K562 (cell line): ENCODE measurements at regions not wholly inside any gene's neighbourhood (a gene's known extent, or its start where the extent isn't known, plus 50 kb on each side); places are given as distances from the start of the nearest gene placed in this dataset.

Experiments used
- ATAC-seq: fragments of 200-7000 bp; cut with Tn5 transposase; 3 replicates; pipeline ENCODE4 v1.9.1; 2020; ENCODE audit warnings: moderate library complexity
- BruUV-seq: library from RNA; stranded (reverse); fragments of 400-500 nt; replicated peaks from 2 replicates; lab custom pipeline; 2021; lab: Mats Ljungman, UMichigan
- CTCF ChIA-PET: fragments of 300-600 bp; formaldehyde crosslinking; extraction: SDS; loops from one replicate; lab custom pipeline; 2021; ENCODE audit warnings: low intra/inter-chr PET ratio; lab: Yijun Ruan, JAX
- POLR2A ChIA-PET: fragments of 300-600, 350-650 bp; sonication (Branson Sonifier 250); formaldehyde crosslinking; extraction: SDS; loops from one replicate; lab custom pipeline; 2021; ENCODE audit warnings: antibody characterized with exemption, inconsistent platforms; lab: Yijun Ruan, JAX
- DNase-seq, 4 experiments: peaks; one replicate each; pipeline versions ENCODE4 v3.0.0 to v3.0.0-alpha.2; 2011 to 2018; ENCODE audit warnings: low spot score in 3 of 4, mixed read lengths in 3 of 4; ENCODE audit errors: extremely low read depth in 1 of 4
- FAIRE-seq: peaks from 2 replicates; lab custom pipeline; 2011; peaks lifted over from hg19 to GRCh38; lab: Jason Lieb, UNC
- H2AFZ ChIP-seq: 2 replicates; pipeline ENCODE4 v1.6.0; 2011; ENCODE audit warnings: low read depth, low read length, control low read depth, inconsistent platforms
- H3K27ac ChIP-seq: fragments of 200-600 bp; 3 replicates; pipeline ENCODE4 v1.8.0; 2011; ENCODE audit warnings: low read depth, mild to moderate bottlenecking, control low read depth, inconsistent platforms, low read length, moderate library complexity, mixed read lengths; ENCODE audit errors: extremely low read depth
- H3K27me3 ChIP-seq, 2 experiments: fragments of 300-600 bp in 1 of 2; 2 replicates in 1 of 2; 3 replicates in 1 of 2; pipeline versions ENCODE4 v1.6.0 to v1.8.0; 2011; ENCODE audit warnings: inconsistent platforms in 2 of 2, low read length in 2 of 2, mild to moderate bottlenecking in 1 of 2, mixed read lengths in 1 of 2, moderate library complexity in 1 of 2; ENCODE audit not compliant: control insufficient read depth in 2 of 2, insufficient read depth in 2 of 2
- H3K36me3 ChIP-seq: fragments of 300-600 bp; 3 replicates; pipeline ENCODE4 v1.8.0; 2011; ENCODE audit warnings: mild to moderate bottlenecking, low read length, inconsistent platforms; ENCODE audit not compliant: control insufficient read depth, insufficient read depth
- H3K4me1 ChIP-seq, 2 experiments: fragments of 200-600 bp in 1 of 2; replicated peaks in 1 of 2; 2 replicates in 1 of 2; 3 replicates in 1 of 2; pipeline versions ENCODE4 v1.5.1 to v1.8.0; 2011; ENCODE audit warnings: inconsistent platforms in 2 of 2, low read length in 2 of 2, mild to moderate bottlenecking in 1 of 2, mixed read lengths in 1 of 2, moderate library complexity in 1 of 2; ENCODE audit not compliant: control insufficient read depth in 2 of 2, insufficient read depth in 2 of 2
- H3K4me2 ChIP-seq: 2 replicates; pipeline ENCODE4 v1.6.1; 2011; ENCODE audit warnings: low read length, control low read depth, inconsistent platforms, mixed read lengths; ENCODE audit not compliant: insufficient read depth
- H3K4me3 ChIP-seq: fragments of 200-600 bp; sonication (generic), shearing (Covaris generic); 2 replicates; pipeline ENCODE4 v1.5.1; 2016; ENCODE audit warnings: control low read depth, inconsistent platforms
- H3K79me2 ChIP-seq: fragments of 200-600 bp; 3 replicates; pipeline ENCODE4 v1.8.0; 2011; ENCODE audit warnings: low read length, inconsistent platforms; ENCODE audit not compliant: control insufficient read depth, insufficient read depth
- H3K9ac ChIP-seq, 2 experiments: 2 replicates each; pipeline versions ENCODE4 v1.6.0 to v1.6.1; 2011; ENCODE audit warnings: low read depth in 2 of 2, low read length in 2 of 2, control low read depth in 1 of 2, inconsistent platforms in 1 of 2, mild to moderate bottlenecking in 1 of 2, mixed read lengths in 1 of 2; ENCODE audit not compliant: insufficient read depth in 1 of 2
- H3K9me1 ChIP-seq: one replicate; pipeline ENCODE4 v1.6.0; 2011; ENCODE audit warnings: inconsistent platforms, mild to moderate bottlenecking, low read length, moderate library complexity; ENCODE audit not compliant: control insufficient read depth, insufficient read depth
- H3K9me3 ChIP-seq: replicated peaks from 2 replicates; pipeline ENCODE4 v1.5.1; 2011; ENCODE audit warnings: low read depth, low read length, inconsistent platforms; ENCODE audit not compliant: control insufficient read depth, insufficient read depth
- H4K20me1 ChIP-seq: replicated peaks from 2 replicates; pipeline ENCODE4 v1.6.1; 2011; ENCODE audit warnings: low read length, inconsistent platforms, mixed read lengths; ENCODE audit not compliant: control insufficient read depth, insufficient read depth
- CREB5 ChIP-seq: fragments of 250-450 bp; sonication (Bioruptor Pico); IDR thresholded peaks from 2 replicates; pipeline ENCODE4 v1.5.0; 2020; ENCODE audit warnings: mild to moderate bottlenecking
- E2F8 ChIP-seq: fragments of 450-650 bp; IDR thresholded peaks from 2 replicates; pipeline ENCODE4 v1.7.1; 2018; ENCODE audit warnings: mild to moderate bottlenecking, low read depth; ENCODE audit not compliant: partially characterized antibody
- NUFIP1 ChIP-seq: fragments of 450-650 bp; IDR thresholded peaks from 2 replicates; pipeline ENCODE4 v1.6.1; 2018; ENCODE audit not compliant: partially characterized antibody
- SMARCB1 ChIP-seq: IDR thresholded peaks from 2 replicates; pipeline ENCODE4 v1.6.1; 2011; ENCODE audit warnings: improper control_type of control experiment, low read depth; ENCODE audit not compliant: insufficient read length
- XRCC4 ChIP-seq: IDR thresholded peaks from one replicate; pipeline ENCODE4 v1.6.1; 2011; ENCODE audit not compliant: insufficient read depth, insufficient read length; ENCODE audit errors: extremely low read depth
- ZFP36 ChIP-seq: fragments of 150-350 bp; IDR thresholded peaks from 2 replicates; pipeline ENCODE4 v1.6.1; 2018; ENCODE audit warnings: low read length, low read depth; ENCODE audit not compliant: partially characterized antibody
- ZNF592 ChIP-seq: fragments of 450-650 bp; IDR thresholded peaks from 2 replicates; pipeline ENCODE4 v1.6.1; 2017; ENCODE audit warnings: antibody characterized with exemption, mild to moderate bottlenecking
- WGBS: fragments of 100-300 bp; shearing (Covaris generic); methylation state at CpG from one replicate; pipeline ENCODE4 v1.1.6; 2016; ENCODE audit warnings: low coverage, mixed read lengths; ENCODE audit not compliant: insufficient coverage; ENCODE audit errors: missing lambda C conversion rate; 5-methylcytosine and 5-hydroxymethylcytosine counted together
- in situ Hi-C: fragments of 300-500 bp; cut with MboI; formaldehyde crosslinking; loops from 4 replicates; pipeline ENCODE4 v1.15.0; 2018; ENCODE audit warnings: inconsistent platforms, mixed read lengths
- intact Hi-C: fragments of 100-400 bp; cut with micrococcal nuclease; formaldehyde crosslinking; loops from 2 replicates; pipeline ENCODE4 v1.14.2; 2022

GRCh38 chr10:131745591-131745990, 155.2 kb upstream of the PPP2R2D start:
- FAIRE-seq (no peak), ATAC-seq (no peak), DNase-seq (no peak)
- Histone ChIP-seq H3K4me1 (no peaks in the 10 kb centered on the region), H3K4me2 (no peak overlapping the region), H3K9me3 (no peaks in the 10 kb centered on the region), H3K27ac (no peak overlapping the region), H3K79me2 (no peaks in the 10 kb centered on the region), H3K4me3 (no peak overlapping the region), H3K36me3 (no peaks in the 10 kb centered on the region), H2AFZ (no peak overlapping the region), H4K20me1 (no peaks in the 10 kb centered on the region), H3K27me3 (peaks cover 0 to 34% of the 10 kb centered on the region in 2 experiments; a peak in 3 of 5 replicates), H3K9ac (no peak overlapping the region), H3K9me1 (no peaks in the 10 kb centered on the region)
- intact Hi-C loops (no loop called here), in situ Hi-C loops (no loop called here)
- POLR2A ChIA-PET, result no interaction called here
- CTCF ChIA-PET, result no interaction called here
- TF ChIP-seq ZFP36 (peak; percentile 10), NUFIP1 (no peak), CREB5 (CRISPR knock-in tag) (no peak), SMARCB1 (no peak)
- WGBS, result 0% methylated on average over 11 of the region's 12 CpGs
- BruUV-seq, result no TSS peak

- H4K20me1 ChIP-seq, result no peaks in the 10 kb centered on the region
- 3% methylated on average over 11 of the region's 20 CpGs for WGBS
- DNase-seq (no peak), FAIRE-seq (no peak), ATAC-seq (no peak)
- H3K9ac ChIP-seq, result no peak overlapping the region
- CTCF ChIA-PET, result no interaction called here
- no peak overlapping the region for H3K4me3 ChIP-seq
- TF ChIP-seq ZNF592 (no peak), E2F8 (no peak), XRCC4 (no peak)
- no peak overlapping the region for H3K27ac ChIP-seq
- H3K9me3 ChIP-seq, result no peaks in the 10 kb centered on the region
- H3K4me2 ChIP-seq, result no peak overlapping the region
- no TSS peak for BruUV-seq
- H3K79me2 ChIP-seq, result no peaks in the 10 kb centered on the region
- H3K9me1 ChIP-seq, result no peaks in the 10 kb centered on the region
- POLR2A ChIA-PET, result no interaction called here
- H3K4me1 ChIP-seq, result no peaks in the 10 kb centered on the region
- in situ Hi-C loops, result no loop called here
- intact Hi-C loops, result no loop called here
- H3K36me3 ChIP-seq, result no peaks in the 10 kb centered on the region
- H3K27me3 ChIP-seq, result peaks cover 0 to 41% of the 10 kb centered on the region in 2 experiments; a peak in 3 of 5 replicates
- H2AFZ ChIP-seq, result no peak overlapping the region
Measured at GRCh38 chr10:131746241-131746711, 154.5 kb upstream of the PPP2R2D start.
